Activated CD4-positive, alpha-beta T cell treated with anti-CD3 and anti-CD28 coated beads, Interleukin-2, amount 10 ng/mL, durations not matched to agents 7 days and 5 days (primary cell): ENCODE measurements at regions not wholly inside any gene's neighbourhood (a gene's known extent, or its start where the extent isn't known, plus 50 kb on each side); places are given as distances from the start of the nearest gene placed in this dataset.
"Not testable (repeated sequence)": the region's sequence is repeated elsewhere in the genome, so short reads cannot be mapped to it uniquely, and the experiment has no call there.

Source experiments
- CTCF ChIA-PET: fragments of 350-600 bp; sonication (Branson Sonifier 250); formaldehyde crosslinking; loops from one replicate; lab custom pipeline; 2021; ENCODE audit warnings: antibody characterized with exemption; lab: Charles Lee
- POLR2A ChIA-PET: fragments of 350-600 bp; sonication (Branson Sonifier 250); formaldehyde crosslinking; loops from one replicate; lab custom pipeline; 2021; ENCODE audit warnings: antibody characterized with exemption; lab: Charles Lee
- DNase-seq: peaks from one replicate; pipeline ENCODE4 v3.0.0-alpha.2; 2020
- H3K27ac Mint-ChIP-seq: one replicate; pipeline ENCODE4 v1.8.0; 2021; ENCODE audit warnings: mild to moderate bottlenecking, moderate library complexity, mixed read lengths
- H3K27me3 Mint-ChIP-seq: one replicate; pipeline ENCODE4 v1.8.0; 2021; ENCODE audit warnings: mixed read lengths
- H3K36me3 Mint-ChIP-seq: one replicate; pipeline ENCODE4 v1.8.0; 2021; ENCODE audit warnings: low read depth, mixed read lengths
- H3K4me1 Mint-ChIP-seq: one replicate; pipeline ENCODE4 v1.8.0; 2021; ENCODE audit warnings: mixed read lengths
- H3K4me3 Mint-ChIP-seq: one replicate; pipeline ENCODE4 v1.8.0; 2021; ENCODE audit warnings: mild to moderate bottlenecking, moderate library complexity, mixed read lengths
- H3K9me3 Mint-ChIP-seq: one replicate; pipeline ENCODE4 v1.8.0; 2021; ENCODE audit warnings: mixed read lengths

DNA sequence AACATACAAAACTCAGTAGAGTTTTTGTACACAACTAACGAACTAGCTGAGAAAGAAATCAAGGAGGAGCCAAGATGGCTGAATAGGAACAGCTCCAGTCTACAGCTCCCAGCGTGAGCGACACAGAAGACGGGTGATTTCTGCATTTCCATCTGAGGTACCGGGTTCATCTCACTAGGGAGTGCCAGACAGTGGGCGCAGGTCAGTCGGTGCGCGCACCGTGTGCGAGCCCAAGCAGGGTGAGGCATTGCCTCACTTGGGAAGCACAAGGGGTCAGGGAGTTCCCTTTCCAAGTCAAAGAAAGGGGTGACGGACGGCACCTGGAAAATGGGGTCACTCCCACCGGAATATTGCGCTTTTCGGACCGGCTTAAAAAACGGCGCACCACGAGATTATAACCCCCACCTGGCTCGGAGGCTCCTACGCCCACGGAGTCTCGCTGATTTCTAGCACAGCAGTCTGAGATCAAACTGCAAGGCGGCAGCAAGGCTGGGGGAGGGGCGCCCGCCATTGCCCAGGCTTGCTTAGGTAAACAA, 200.3 kb downstream of the NKX6-1 start:
- H3K4me3 Mint-ChIP-seq, CTCF ChIA-PET, POLR2A ChIA-PET, H3K36me3 Mint-ChIP-seq, H3K4me1 Mint-ChIP-seq, H3K27ac Mint-ChIP-seq, H3K27me3 Mint-ChIP-seq, H3K9me3 Mint-ChIP-seq, DNase-seq: not testable (repeated sequence)

DNA sequence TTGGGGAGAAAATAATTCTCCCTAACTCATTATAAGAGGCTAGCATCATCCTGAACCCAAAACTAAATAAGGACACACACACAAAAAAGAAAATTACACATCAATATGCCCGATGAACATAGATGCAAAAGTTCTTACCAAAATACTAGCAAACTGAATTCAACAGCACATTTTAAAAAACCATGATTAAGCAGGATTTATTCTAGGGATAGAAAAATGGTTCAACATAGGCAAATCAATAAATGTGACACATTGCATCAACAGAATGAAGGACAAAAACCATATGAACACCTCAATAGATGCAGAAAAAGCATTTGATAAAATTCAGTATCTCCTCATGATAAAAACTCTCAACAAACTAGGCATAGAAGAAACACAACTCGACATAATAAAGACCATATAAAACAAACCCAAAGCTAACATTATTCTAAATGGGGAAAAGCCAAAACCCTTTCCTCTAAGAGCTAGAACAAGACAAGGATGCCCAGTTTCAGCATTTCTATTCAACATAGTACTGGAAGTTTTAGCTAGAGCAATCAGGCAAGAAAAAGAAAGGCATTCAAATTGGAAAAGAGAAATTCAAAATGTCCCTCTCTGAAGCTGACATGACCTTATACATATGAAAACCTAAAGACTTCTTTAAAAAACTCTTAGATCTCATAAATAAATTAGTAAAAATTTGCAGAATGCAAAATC, 200.9 kb downstream of the NKX6-1 start:
- no peak for DNase-seq
- Mint-ChIP-seq H3K9me3 (no peaks in the 10 kb centered on the region), H3K4me1 (no peaks in the 10 kb centered on the region), H3K36me3 (no peaks in the 10 kb centered on the region), H3K4me3 (no peak overlapping the region), H3K27me3 (no peaks in the 10 kb centered on the region), H3K27ac (no peak overlapping the region)
- CTCF ChIA-PET: no interaction called here
- POLR2A ChIA-PET: no interaction called here

DNA sequence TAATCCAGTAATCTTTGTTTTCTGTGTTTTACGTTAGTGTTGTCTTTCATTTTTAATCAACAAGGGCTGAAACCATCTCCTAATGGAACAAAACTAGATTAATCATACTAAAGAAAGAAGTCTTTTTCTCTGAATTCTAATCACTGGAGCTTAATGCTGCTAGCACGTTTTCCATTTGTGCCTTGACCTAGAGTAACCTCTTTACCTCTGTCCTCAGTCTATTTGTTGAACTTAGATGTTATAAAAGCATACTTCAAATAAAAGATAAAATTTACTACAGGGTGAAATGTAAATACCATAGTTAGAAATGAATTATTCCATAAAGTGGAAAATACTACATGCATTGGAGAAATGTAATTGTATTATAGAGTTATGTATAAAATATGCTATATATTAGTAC, 207.1 kb downstream of the NKX6-1 start:
- Mint-ChIP-seq H3K36me3 (no peaks in the 10 kb centered on the region), H3K27me3 (no peaks in the 10 kb centered on the region), H3K9me3 (peaks cover 2% of the 10 kb centered on the region), H3K27ac (no peak overlapping the region), H3K4me1 (no peaks in the 10 kb centered on the region), H3K4me3 (no peak overlapping the region)
- ChIA-PET POLR2A (no interaction called here), CTCF (no interaction called here)
- no peak for DNase-seq

DNA sequence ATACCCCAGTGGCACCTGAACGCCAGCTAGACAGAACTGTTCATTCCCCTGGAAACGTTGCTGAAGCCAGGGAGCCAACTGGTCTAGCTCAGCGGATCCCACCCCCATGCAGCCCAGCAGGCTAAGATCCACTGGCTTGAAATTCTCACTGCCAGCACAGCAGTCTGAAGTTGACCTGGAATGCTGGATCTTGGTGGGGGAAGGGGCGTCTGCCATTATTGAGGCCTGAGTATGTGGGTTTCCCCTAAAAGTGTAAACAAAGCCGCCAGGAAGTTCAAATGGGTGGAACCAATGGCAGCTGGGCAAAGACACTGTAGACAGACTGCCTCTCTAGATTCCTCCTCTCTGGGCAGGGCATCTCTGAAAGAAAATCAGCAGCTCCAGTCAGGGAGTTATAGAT, 213.0 kb downstream of the NKX6-1 start:
- POLR2A ChIA-PET: no interaction called here
- CTCF ChIA-PET: no interaction called here
- H3K9me3 Mint-ChIP-seq: peaks cover 1% of the 10 kb centered on the region
- no peaks in the 10 kb centered on the region for H3K36me3 Mint-ChIP-seq
- no peaks in the 10 kb centered on the region for H3K27me3 Mint-ChIP-seq
- H3K27ac Mint-ChIP-seq: no peak overlapping the region
- no peak overlapping the region for H3K4me3 Mint-ChIP-seq
- no peak for DNase-seq
- no peaks in the 10 kb centered on the region for H3K4me1 Mint-ChIP-seq

DNA sequence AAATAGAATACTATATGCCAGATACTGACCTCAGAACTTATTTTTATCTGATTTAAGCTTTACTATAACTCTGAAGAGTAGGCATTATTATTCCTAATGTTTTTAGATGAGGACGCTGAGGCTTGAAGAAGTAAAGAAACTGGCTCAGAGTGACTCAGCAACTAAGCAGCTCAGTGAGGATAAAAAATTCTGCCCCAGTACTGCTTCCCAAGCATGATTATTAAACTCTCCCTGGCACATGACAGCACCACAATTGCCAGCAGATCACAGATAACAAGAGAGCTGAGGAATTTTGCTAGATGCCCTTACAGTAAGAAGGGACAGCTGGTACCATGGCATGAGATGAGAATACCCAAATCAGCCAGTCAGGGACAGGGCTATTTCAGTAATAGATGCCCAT, 219.4 kb downstream of the NKX6-1 start:
- no peak for DNase-seq
- Mint-ChIP-seq H3K4me3 (no peak overlapping the region), H3K9me3 (no peaks in the 10 kb centered on the region), H3K27ac (no peak overlapping the region), H3K4me1 (no peaks in the 10 kb centered on the region), H3K36me3 (no peaks in the 10 kb centered on the region), H3K27me3 (no peaks in the 10 kb centered on the region)
- ChIA-PET POLR2A (no interaction called here), CTCF (no interaction called here)

DNA sequence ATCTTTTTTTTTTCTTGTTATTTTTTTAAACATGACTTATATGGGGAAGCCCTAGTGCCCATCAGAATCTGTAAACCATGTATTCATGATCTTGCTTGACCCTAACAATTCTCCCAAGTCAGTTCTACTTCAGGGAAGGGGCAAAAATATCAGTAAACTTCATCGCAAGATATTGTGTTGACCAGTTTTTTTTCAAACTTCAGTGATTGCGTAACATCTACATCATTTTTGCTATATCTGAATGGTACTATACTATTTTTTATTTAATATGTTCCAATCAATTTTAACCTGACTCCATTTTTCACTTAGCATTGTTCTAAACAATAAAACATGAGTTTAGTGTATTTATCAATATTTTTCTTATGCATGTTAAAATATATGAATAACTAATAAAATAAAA, 221.2 kb downstream of the NKX6-1 start:
- POLR2A ChIA-PET: no interaction called here
- Mint-ChIP-seq H3K4me1 (no peaks in the 10 kb centered on the region), H3K27ac (no peak overlapping the region), H3K27me3 (peaks cover 3% of the 10 kb centered on the region), H3K4me3 (no peak overlapping the region), H3K9me3 (no peaks in the 10 kb centered on the region), H3K36me3 (no peaks in the 10 kb centered on the region)
- no peak for DNase-seq
- CTCF ChIA-PET: no interaction called here

DNA sequence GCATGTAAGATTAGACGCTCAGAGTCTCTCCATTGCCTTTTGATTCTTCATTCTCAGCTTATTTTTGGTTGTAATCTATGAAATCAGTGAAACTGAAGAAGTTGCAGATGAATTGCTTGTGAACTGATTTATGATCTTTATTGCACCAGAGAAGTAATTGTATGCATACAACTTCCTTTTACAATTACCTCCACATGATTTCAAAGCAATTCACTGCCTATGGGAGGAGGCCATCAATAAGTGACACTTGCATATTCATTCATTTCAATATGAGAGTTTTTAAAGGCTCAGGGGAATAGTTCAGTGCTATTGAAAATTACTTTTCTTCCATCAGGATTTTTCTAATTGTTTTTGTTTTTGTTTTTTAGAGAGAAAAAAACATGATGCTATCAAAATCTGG, 222.3 kb downstream of the NKX6-1 start:
- DNase-seq: no peak
- Mint-ChIP-seq H3K4me1 (no peaks in the 10 kb centered on the region), H3K4me3 (no peak overlapping the region), H3K27ac (no peak overlapping the region), H3K27me3 (peaks cover 3% of the 10 kb centered on the region), H3K9me3 (no peaks in the 10 kb centered on the region), H3K36me3 (no peaks in the 10 kb centered on the region)
- ChIA-PET POLR2A (no interaction called here), CTCF (no interaction called here)

DNA sequence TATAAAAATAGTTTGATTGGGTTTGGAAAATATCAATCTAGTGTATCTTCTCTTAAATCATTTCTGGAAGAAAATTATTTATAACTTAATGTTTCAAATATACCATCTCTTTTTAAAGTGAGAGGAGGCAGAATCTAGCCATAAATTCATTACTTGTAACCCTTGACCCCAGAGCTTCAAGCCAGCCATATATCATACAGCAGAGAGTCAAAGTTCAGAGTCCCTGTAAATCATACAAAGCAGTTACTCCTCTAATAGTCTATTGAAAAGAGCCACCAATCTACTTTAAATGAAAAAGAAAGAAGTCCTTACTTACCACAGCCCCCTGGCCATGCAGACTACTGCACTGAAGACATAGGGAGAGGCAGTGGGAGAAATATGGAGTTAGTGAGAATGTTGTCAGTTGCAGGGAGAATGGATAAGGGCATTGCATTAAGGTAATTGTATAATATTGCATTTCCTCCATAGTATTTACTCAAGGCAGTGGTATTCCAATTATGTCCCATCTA, 229.5 kb downstream of the NKX6-1 start:
- H3K27me3 Mint-ChIP-seq: peaks cover 3% of the 10 kb centered on the region
- ChIA-PET POLR2A (no interaction called here), CTCF (no interaction called here)
- no peak overlapping the region for H3K4me3 Mint-ChIP-seq
- H3K36me3 Mint-ChIP-seq: no peaks in the 10 kb centered on the region
- H3K27ac Mint-ChIP-seq: no peak overlapping the region
- H3K4me1 Mint-ChIP-seq: no peaks in the 10 kb centered on the region
- DNase-seq: no peak
- H3K9me3 Mint-ChIP-seq: no peaks in the 10 kb centered on the region

DNA sequence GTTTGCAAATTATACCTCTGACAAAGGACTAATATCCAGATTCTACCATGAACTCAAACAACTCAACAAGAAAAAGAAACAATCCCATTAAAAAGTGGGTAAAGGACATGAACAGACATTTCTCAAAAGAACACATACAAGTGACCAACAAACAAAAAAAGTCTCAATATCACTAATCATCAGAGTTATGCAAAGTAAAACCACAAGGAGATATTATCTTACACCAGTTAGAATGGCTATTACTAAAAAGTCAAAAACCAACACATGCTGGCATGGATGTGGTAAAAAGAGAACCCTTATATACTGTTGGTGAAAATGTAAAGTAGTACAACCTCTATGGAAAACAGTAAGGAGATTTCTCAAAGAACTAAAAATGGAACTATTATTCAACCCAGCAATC, 234.4 kb downstream of the NKX6-1 start:
- no peak for DNase-seq
- ChIA-PET CTCF (no interaction called here), POLR2A (no interaction called here)
- Mint-ChIP-seq H3K4me1 (no peaks in the 10 kb centered on the region), H3K4me3 (no peak overlapping the region), H3K9me3 (peaks cover 8% of the 10 kb centered on the region), H3K27ac (no peak overlapping the region), H3K27me3 (no peaks in the 10 kb centered on the region), H3K36me3 (no peaks in the 10 kb centered on the region)

DNA sequence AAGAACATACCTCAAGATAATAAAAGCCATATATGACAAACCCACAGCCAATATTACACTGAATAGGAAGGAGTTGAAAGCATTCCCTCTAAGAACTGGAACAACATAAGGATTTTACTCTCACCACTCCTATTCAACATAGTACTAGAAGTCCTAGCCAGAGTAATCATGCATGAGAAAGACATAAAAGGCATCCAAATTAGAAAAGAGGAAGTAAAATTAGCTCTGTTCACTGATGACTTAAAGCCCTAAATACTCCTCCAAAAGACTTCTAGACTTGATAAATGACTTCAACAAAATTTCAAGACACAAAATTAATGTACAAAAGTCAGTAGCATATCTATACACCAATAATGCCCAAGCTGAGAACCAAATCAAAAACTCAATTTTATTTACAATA, 235.7 kb downstream of the NKX6-1 start:
- DNase-seq: no peak
- no peak overlapping the region for H3K4me3 Mint-ChIP-seq
- ChIA-PET CTCF (no interaction called here), POLR2A (no interaction called here)
- H3K27ac Mint-ChIP-seq: no peak overlapping the region
- no peaks in the 10 kb centered on the region for H3K27me3 Mint-ChIP-seq
- no peaks in the 10 kb centered on the region for H3K4me1 Mint-ChIP-seq
- H3K9me3 Mint-ChIP-seq: peaks cover 10% of the 10 kb centered on the region
- H3K36me3 Mint-ChIP-seq: no peaks in the 10 kb centered on the region

DNA sequence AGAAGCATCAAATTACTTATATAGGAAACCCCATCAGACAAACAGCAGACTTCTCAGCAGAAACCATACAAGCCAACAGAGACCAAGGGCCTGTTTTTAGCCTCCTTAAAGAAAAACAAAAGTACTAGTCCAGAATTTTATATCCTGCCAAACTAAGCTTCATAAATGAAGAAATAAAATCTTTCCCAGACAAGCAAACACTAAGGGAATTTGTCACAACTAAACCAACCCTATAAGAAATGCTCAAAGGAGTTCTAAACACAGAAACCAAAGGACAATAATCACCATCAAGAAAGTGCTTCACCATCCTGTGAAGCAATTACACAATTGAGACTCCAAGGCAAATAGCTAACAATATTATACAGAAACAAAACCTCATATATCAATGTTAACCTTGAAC, 238.6 kb downstream of the NKX6-1 start:
- ChIA-PET CTCF (interaction anchor here (0.7 kb wide), 1 partner anchor 180 kb away, joined by 3 read pairs; no protein-coding TSS in a partner anchor), POLR2A (no interaction called here)
- no peaks in the 10 kb centered on the region for H3K27me3 Mint-ChIP-seq
- H3K9me3 Mint-ChIP-seq: peaks cover 10% of the 10 kb centered on the region
- no peak for DNase-seq
- H3K4me1 Mint-ChIP-seq: no peaks in the 10 kb centered on the region
- H3K27ac Mint-ChIP-seq: no peak overlapping the region
- no peak overlapping the region for H3K4me3 Mint-ChIP-seq
- H3K36me3 Mint-ChIP-seq: no peaks in the 10 kb centered on the region

DNA sequence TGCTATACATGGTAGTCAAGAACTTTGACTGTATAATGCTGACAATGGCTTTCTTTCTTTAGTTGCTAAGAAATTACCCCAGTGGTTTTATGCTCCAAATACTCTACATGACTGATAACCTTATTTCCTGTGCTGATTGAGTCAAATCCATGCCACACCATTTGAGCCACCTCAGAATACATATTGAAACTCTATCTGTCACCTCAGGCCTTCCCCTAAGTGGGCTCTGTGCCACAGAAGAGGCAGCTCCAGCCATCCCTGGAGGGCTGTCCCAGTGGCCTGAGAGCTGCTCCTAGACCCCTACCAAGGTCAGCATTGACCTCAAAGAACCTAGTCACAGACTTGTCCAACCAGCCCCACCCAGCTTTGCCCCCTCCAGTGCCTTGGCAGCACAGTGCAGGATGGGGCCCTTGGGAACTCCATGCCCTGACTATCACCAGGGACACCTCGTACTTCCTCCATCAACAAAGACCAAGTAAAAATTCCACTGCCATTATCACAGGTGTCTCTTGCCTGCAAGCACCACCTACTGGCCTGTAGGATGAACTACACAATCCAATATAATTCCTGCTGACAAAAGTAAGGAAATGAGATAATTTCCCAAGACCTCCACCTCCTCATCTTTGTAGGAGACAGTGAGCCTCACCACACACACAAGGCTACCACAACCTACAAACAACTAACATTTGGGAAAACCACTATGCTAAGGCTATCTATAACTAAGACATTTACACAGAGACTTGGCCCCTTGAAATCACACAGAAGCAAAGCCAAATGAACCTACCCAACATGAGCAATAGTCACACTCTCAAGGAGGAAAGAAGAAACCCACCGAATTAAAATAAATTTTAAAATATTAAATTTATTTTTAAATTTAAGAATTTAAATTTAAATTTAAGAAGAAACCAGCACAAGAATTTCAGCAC, 239.9 kb downstream of the NKX6-1 start:
- no peaks in the 10 kb centered on the region for H3K27me3 Mint-ChIP-seq
- CTCF ChIA-PET: no interaction called here
- H3K9me3 Mint-ChIP-seq: peaks cover 10% of the 10 kb centered on the region
- no peaks in the 10 kb centered on the region for H3K4me1 Mint-ChIP-seq
- POLR2A ChIA-PET: no interaction called here
- DNase-seq: no peak
- no peaks in the 10 kb centered on the region for H3K36me3 Mint-ChIP-seq
- no peak overlapping the region for H3K27ac Mint-ChIP-seq
- no peak overlapping the region for H3K4me3 Mint-ChIP-seq

DNA sequence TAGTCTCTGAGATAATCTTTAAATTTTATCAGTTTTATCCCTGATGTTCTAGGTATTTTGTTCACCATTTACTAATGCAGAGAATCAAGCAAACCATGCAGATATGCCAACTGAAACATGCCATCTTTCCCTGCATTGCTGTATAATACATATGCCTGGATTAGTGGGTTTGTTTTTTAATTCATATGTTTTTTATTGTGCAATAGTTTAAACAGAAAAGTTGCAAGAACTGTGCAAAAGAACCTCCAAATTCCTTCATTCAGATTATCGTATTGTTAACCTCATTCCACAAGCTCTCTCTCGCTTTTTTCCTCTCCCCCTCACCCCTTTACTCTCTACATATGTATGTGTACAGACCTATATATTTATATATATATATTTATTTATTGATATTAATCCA, 244.6 kb downstream of the NKX6-1 start:
- H3K27me3 Mint-ChIP-seq: peaks cover 2% of the 10 kb centered on the region
- DNase-seq: no peak
- CTCF ChIA-PET: no interaction called here
- H3K27ac Mint-ChIP-seq: no peak overlapping the region
- H3K9me3 Mint-ChIP-seq: peaks cover 2% of the 10 kb centered on the region
- H3K36me3 Mint-ChIP-seq: no peaks in the 10 kb centered on the region
- H3K4me3 Mint-ChIP-seq: no peak overlapping the region
- POLR2A ChIA-PET: no interaction called here
- H3K4me1 Mint-ChIP-seq: no peaks in the 10 kb centered on the region
